Mesenchymal stem cell (in vitro differentiated cells and primary cell): ENCODE measurements at regions not wholly inside any gene's neighbourhood (a gene's known extent, or its start where the extent isn't known, plus 50 kb on each side); places are given as distances from the start of the nearest gene placed in this dataset.
"Not testable (repeated sequence)": the region's sequence is repeated elsewhere in the genome, so short reads cannot be mapped to it uniquely, and the experiment has no call there.

Source experiments
- DNase-seq: peaks from one replicate; pipeline ENCODE4 v3.0.0-alpha.2; 2013
- H2AFZ ChIP-seq: one replicate; pipeline ENCODE4 v1.6.1; 2013; ENCODE audit warnings: low read depth, mild to moderate bottlenecking, control low read depth, inconsistent platforms, low read length, moderate library complexity
- H2AK5ac ChIP-seq: 2 replicates; pipeline ENCODE4 v1.6.1; 2013; ENCODE audit warnings: low read length, moderate library complexity, mild to moderate bottlenecking, inconsistent platforms; ENCODE audit not compliant: severe bottlenecking
- H2BK120ac ChIP-seq: one replicate; pipeline ENCODE4 v1.6.1; 2013; ENCODE audit warnings: low read depth, mild to moderate bottlenecking, inconsistent platforms, low read length, moderate library complexity
- H2BK12ac ChIP-seq, 2 experiments: one replicate each; pipeline ENCODE4 v1.6.1; 2013; ENCODE audit warnings: inconsistent platforms in 2 of 2, low read length in 2 of 2, mild to moderate bottlenecking in 2 of 2, moderate library complexity in 2 of 2, control low read depth in 1 of 2
- H2BK15ac ChIP-seq: one replicate; pipeline ENCODE4 v1.6.1; 2013; ENCODE audit warnings: mild to moderate bottlenecking, low read depth, inconsistent platforms; ENCODE audit not compliant: poor library complexity, severe bottlenecking
- H2BK5ac ChIP-seq: 2 replicates; pipeline ENCODE4 v1.6.1; 2013; ENCODE audit warnings: low read depth, mild to moderate bottlenecking, low read length, control low read depth, inconsistent platforms; ENCODE audit not compliant: poor library complexity, severe bottlenecking
- H3K14ac ChIP-seq, 2 experiments: one replicate each; pipeline ENCODE4 v1.6.1; 2013; ENCODE audit warnings: inconsistent platforms in 2 of 2, low read length in 2 of 2, control low read depth in 1 of 2, mild to moderate bottlenecking in 1 of 2, moderate library complexity in 1 of 2
- H3K18ac ChIP-seq, 2 experiments: one replicate each; pipeline ENCODE4 v1.6.1; 2013; ENCODE audit warnings: inconsistent platforms in 2 of 2, low read length in 2 of 2, control low read depth in 1 of 2, low read depth in 1 of 2, mild to moderate bottlenecking in 1 of 2
- H3K23ac ChIP-seq, 2 experiments: one replicate each; pipeline ENCODE4 v1.6.1; 2013; ENCODE audit warnings: inconsistent platforms in 2 of 2, low read length in 2 of 2, mild to moderate bottlenecking in 2 of 2, moderate library complexity in 2 of 2, control low read depth in 1 of 2
- H3K27ac ChIP-seq: 2 replicates; pipeline ENCODE4 v1.5.1; 2013; ENCODE audit warnings: mild to moderate bottlenecking, moderate library complexity, low read length, control low read depth, inconsistent platforms; ENCODE audit not compliant: poor library complexity, severe bottlenecking
- H3K27me3 ChIP-seq, 2 experiments: 2 replicates each; pipeline versions ENCODE4 v1.6.1 to v1.7.0; 2013; ENCODE audit warnings: low read length in 2 of 2, mild to moderate bottlenecking in 2 of 2, moderate library complexity in 2 of 2, control low read depth in 1 of 2, inconsistent platforms in 1 of 2; ENCODE audit not compliant: control insufficient read depth in 1 of 2, insufficient read depth in 1 of 2
- H3K36me3 ChIP-seq, 2 experiments: 2 replicates each; pipeline versions ENCODE4 v1.6.1 to v1.7.0; 2013; ENCODE audit warnings: low read length in 2 of 2, control low read depth in 1 of 2, inconsistent platforms in 1 of 2, low read depth in 1 of 2, mild to moderate bottlenecking in 1 of 2; ENCODE audit not compliant: insufficient read depth in 2 of 2, control insufficient read depth in 1 of 2
- H3K4ac ChIP-seq, 2 experiments: one replicate each; pipeline ENCODE4 v1.6.1; 2013; ENCODE audit warnings: inconsistent platforms in 2 of 2, low read length in 2 of 2, mild to moderate bottlenecking in 2 of 2, moderate library complexity in 2 of 2, control low read depth in 1 of 2, low read depth in 1 of 2
- H3K4me1 ChIP-seq: 2 replicates; pipeline ENCODE4 v1.6.1; 2013; ENCODE audit warnings: low read depth, low read length, control low read depth; ENCODE audit not compliant: control insufficient read depth, insufficient read depth
- H3K4me2 ChIP-seq: 2 replicates; pipeline ENCODE4 v1.6.1; 2013; ENCODE audit warnings: low read length, mild to moderate bottlenecking, inconsistent platforms; ENCODE audit not compliant: poor library complexity, severe bottlenecking
- H3K4me3 ChIP-seq, 2 experiments: 2 replicates each; pipeline versions ENCODE4 v1.5.1 to v1.7.0; 2013; ENCODE audit warnings: low read length in 2 of 2, mild to moderate bottlenecking in 2 of 2, control low read depth in 1 of 2, low read depth in 1 of 2; ENCODE audit not compliant: insufficient read depth in 1 of 2
- H3K79me1 ChIP-seq: replicated peaks from 2 replicates; pipeline ENCODE4 v1.6.1; 2013; ENCODE audit warnings: mild to moderate bottlenecking, control low read depth, low read length, inconsistent platforms; ENCODE audit not compliant: poor library complexity, severe bottlenecking
- H3K9ac ChIP-seq: 2 replicates; pipeline ENCODE4 v1.7.0; 2013; ENCODE audit warnings: mild to moderate bottlenecking, low read length, moderate library complexity
- H3K9me3 ChIP-seq: 2 replicates; pipeline ENCODE4 v1.7.0; 2013; ENCODE audit warnings: mild to moderate bottlenecking, low read length; ENCODE audit not compliant: control insufficient read depth
- H4K8ac ChIP-seq: one replicate; pipeline ENCODE4 v1.6.1; 2013; ENCODE audit warnings: inconsistent platforms, mild to moderate bottlenecking, low read length, moderate library complexity
- H4K91ac ChIP-seq: one replicate; pipeline ENCODE4 v1.6.1; 2013; ENCODE audit warnings: mild to moderate bottlenecking, low read length, inconsistent platforms
- WGBS: methylation state at CpG from one replicate; pipeline ENCODE4 v1.1.7; 2013; ENCODE audit warnings: mixed read lengths; 5-methylcytosine and 5-hydroxymethylcytosine counted together

DNA sequence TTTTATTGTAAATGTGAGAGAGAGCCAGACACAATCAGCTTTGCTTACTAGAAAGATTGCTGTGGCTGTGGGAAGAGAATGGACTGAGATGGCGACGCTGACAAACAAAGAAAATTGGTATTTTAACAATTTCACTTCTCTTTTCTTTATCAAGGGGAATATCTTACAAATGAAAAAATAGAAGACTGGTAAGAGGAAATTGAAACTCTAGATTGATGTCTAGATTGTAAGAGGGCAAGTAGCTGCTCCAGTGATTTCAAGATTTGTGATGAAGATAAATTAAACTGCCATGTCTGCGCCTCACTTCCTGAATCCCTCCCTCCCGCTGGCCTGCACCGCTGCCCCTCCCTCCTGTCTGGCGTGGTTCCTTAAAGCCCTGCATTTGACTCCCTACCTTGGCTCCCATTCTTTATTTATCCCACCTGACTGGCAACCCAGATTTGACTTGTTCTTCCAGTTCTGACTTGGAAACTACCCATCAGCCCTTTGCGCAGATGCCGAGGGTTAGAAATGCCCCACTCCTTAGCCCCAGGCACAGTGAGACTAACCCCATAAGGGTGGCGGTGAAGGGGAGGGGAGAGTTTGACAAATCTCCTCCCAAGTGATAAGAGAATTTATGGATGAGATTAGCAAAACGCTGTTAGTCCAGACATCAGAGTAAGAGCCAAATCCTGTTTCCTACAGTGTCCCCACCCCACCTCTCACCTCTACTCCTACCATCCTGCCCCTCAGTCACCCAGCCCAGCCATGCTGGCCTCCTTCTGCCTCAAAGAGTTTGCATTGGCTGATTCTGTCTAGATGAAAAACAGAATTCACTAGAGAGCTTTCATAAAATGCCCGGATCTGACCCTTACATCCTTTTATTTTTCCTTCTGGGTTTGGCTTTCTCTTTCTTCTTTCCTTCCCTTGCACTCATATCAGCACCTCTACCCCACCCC, 125.3 kb upstream of the ATF7IP start:
- Histone ChIP-seq H3K9me3 (peaks cover 27% of the 10 kb centered on the region), H3K14ac (no peak overlapping the region), H3K27ac (no peak overlapping the region), H2BK5ac (no peak overlapping the region), H3K4me3 (peak overlapping the region in 1 of 2 experiments; percentile 49), H3K4ac (no peak overlapping the region), H3K23ac (no peak overlapping the region), H2BK12ac (peak overlapping the region in 1 of 2 experiments; percentile 84), H4K8ac (peak overlapping the region; percentile 49), H2BK15ac (peak overlapping the region; percentile 69), H3K27me3 (peaks cover 0 to 3% of the 10 kb centered on the region in 2 experiments), H2AK5ac (no peak overlapping the region), H3K18ac (peak overlapping the region in 1 of 2 experiments; percentile 54), H3K4me2 (no peak overlapping the region), H3K4me1 (peaks cover 7% of the 10 kb centered on the region), H3K36me3 (no peaks in the 10 kb centered on the region), H3K79me1 (no peaks in the 10 kb centered on the region), H2BK120ac (no peak overlapping the region), H4K91ac (no peak overlapping the region), H2AFZ (peak overlapping the region; percentile 2), H3K9ac (peak overlapping the region; percentile 70)
- no peak for DNase-seq
- 34% methylated on average over 8 of the region's 11 CpGs for WGBS

DNA sequence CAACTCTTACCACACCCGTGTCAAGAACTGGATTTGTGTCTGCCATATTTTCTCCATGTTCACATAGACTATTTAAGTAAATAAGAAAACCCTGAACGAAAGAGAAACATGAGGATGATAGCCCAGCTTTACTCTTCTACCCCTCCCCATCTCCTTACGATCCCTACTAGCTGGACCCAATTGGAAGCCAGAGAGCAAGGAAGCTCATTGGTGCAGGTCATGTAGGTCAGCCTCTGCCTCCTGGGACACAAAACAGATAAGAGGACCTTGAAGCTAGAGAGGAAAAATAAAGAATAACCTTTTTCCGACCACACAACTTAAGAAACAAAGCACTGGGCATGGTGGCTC, 124.6 kb upstream of the ATF7IP start:
- Histone ChIP-seq H4K8ac (no peak overlapping the region), H3K4ac (no peak overlapping the region), H3K23ac (no peak overlapping the region), H3K27ac (no peak overlapping the region), H3K4me2 (no peak overlapping the region), H4K91ac (no peak overlapping the region), H3K14ac (no peak overlapping the region), H2BK120ac (no peak overlapping the region), H3K36me3 (no peaks in the 10 kb centered on the region), H2BK15ac (no peak overlapping the region), H3K9ac (no peak overlapping the region), H3K4me1 (peaks cover 7% of the 10 kb centered on the region), H3K27me3 (peaks cover 0 to 3% of the 10 kb centered on the region in 2 experiments), H3K79me1 (no peaks in the 10 kb centered on the region), H3K4me3 (no peak overlapping the region), H2BK5ac (no peak overlapping the region), H3K9me3 (peaks cover 29% of the 10 kb centered on the region), H2AK5ac (no peak overlapping the region), H2AFZ (no peak overlapping the region), H3K18ac (no peak overlapping the region), H2BK12ac (peak overlapping the region in 1 of 2 experiments; percentile 89)
- 69% methylated on average over 4 of the region's 4 CpGs for WGBS
- DNase-seq, result no peak

DNA sequence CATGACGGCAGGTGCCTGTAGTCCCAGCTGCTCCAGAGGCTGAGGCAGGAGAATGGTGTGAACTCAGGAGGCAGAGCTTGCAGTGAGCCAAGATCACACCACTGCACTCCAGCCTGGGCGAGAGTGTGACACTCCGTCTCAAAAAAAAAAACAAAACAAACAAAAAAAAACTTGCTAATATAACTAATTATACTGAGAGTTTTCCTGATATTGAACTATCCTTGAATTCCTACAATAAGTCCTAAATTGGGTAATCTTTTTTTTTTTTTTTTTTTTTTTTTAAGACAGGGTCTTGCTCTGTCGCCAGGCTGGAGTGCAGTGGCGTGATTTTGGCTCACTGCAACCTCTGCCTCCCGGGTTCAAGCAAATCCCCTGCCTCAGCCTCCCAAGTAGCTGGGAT, 122.7 kb upstream of the ATF7IP start:
- H4K91ac ChIP-seq, H2BK15ac ChIP-seq, H2BK5ac ChIP-seq, H3K27ac ChIP-seq, H2AK5ac ChIP-seq, H4K8ac ChIP-seq, H3K4me3 ChIP-seq, H3K79me1 ChIP-seq, H3K9ac ChIP-seq, H2AFZ ChIP-seq, H3K4ac ChIP-seq, H3K23ac ChIP-seq, H3K4me1 ChIP-seq, DNase-seq, H3K4me2 ChIP-seq, H3K36me3 ChIP-seq, H3K14ac ChIP-seq, H3K27me3 ChIP-seq, H2BK120ac ChIP-seq, H3K18ac ChIP-seq, H2BK12ac ChIP-seq: not testable (repeated sequence)
- 83% methylated on average over 4 of the region's 6 CpGs for WGBS
- H3K9me3 ChIP-seq, result peaks cover 29% of the 10 kb centered on the region

DNA sequence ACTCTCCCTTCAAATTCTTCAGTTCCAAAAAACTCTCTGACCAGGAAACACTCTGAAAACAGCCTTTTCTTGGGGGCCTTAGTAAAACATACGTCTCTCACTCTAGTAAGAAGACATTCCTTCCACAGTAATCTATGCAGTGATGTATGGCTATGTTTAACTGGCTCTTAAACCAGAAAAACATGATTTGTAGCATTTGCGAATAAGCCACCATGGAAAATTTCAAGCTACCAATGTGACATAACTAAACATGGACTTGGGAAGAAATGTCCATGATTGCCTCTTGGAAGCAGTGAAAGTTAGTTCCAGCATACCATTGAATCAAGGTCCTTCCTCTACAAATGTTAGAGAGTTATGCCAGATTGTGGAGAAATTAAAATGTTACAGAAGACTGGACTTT, 121.5 kb upstream of the ATF7IP start:
- Histone ChIP-seq H3K79me1 (no peaks in the 10 kb centered on the region), H4K8ac (no peak overlapping the region), H4K91ac (no peak overlapping the region), H2BK5ac (no peak overlapping the region), H2AFZ (no peak overlapping the region), H2AK5ac (no peak overlapping the region), H3K4me1 (peaks cover 7% of the 10 kb centered on the region), H2BK15ac (no peak overlapping the region), H3K36me3 (no peaks in the 10 kb centered on the region), H3K18ac (no peak overlapping the region), H3K9ac (no peak overlapping the region), H3K4ac (no peak overlapping the region), H3K4me2 (no peak overlapping the region), H3K4me3 (no peak overlapping the region), H3K9me3 (peaks cover 29% of the 10 kb centered on the region), H3K14ac (no peak overlapping the region), H3K23ac (no peak overlapping the region), H2BK12ac (no peak overlapping the region), H3K27me3 (no peaks in the 10 kb centered on the region), H2BK120ac (no peak overlapping the region), H3K27ac (no peak overlapping the region)
- WGBS, result no CpG with 5 or more reads among the region's 2 CpGs
- no peak for DNase-seq
